ENCODE measurements at regions not wholly inside any gene's neighbourhood (a gene's known extent, or its start where the extent isn't known, plus 50 kb on each side); places are given as distances from the start of the nearest gene placed in this dataset.

- no peak for DNase-seq
Observed at GRCh38 chr17:71247441-71248015, 873.3 kb upstream of the SOX9 start.

- DNase-seq = no peak
Observed at GRCh38 chr17:71251276-71251675, 869.5 kb upstream of the SOX9 start.

GRCh38 chr17:71251951-71252350, 868.9 kb upstream of the SOX9 start:
- DNase-seq = no peak

GRCh38 chr17:71252436-71252835, 868.4 kb upstream of the SOX9 start:
- no peak for DNase-seq

- DNase-seq = no peak
Observed at GRCh38 chr17:71257096-71257495, 863.7 kb upstream of the SOX9 start.

- DNase-seq = no peak
Observed at GRCh38 chr17:71260366-71260940, 860.4 kb upstream of the SOX9 start.

- no peak for DNase-seq
Observed at GRCh38 chr17:71262586-71262985, 858.2 kb upstream of the SOX9 start.

- DNase-seq = no peak
Observed at GRCh38 chr17:71267668-71268067, 853.2 kb upstream of the SOX9 start.

GRCh38 chr17:71269201-71269600, 851.6 kb upstream of the SOX9 start:
- no peak for DNase-seq

GRCh38 chr17:71273441-71273840, 847.4 kb upstream of the SOX9 start:
- no peak for DNase-seq

- no peak for DNase-seq
Observed at GRCh38 chr17:71276079-71276478, 844.7 kb upstream of the SOX9 start.

- no peak for DNase-seq
Observed at GRCh38 chr17:71283486-71283885, 837.3 kb upstream of the SOX9 start.

GRCh38 chr17:71284032-71284755, 836.6 kb upstream of the SOX9 start:
- no peak for DNase-seq

GRCh38 chr17:71286625-71287024, 834.2 kb upstream of the SOX9 start:
- DNase-seq = no peak

GRCh38 chr17:71287071-71287823, 833.6 kb upstream of the SOX9 start:
- peak; percentile 8 for DNase-seq

GRCh38 chr17:71292006-71292405, 828.8 kb upstream of the SOX9 start:
- DNase-seq = no peak

- DNase-seq = no peak
Observed at GRCh38 chr17:71296005-71296404, 824.8 kb upstream of the SOX9 start.

- DNase-seq = no peak
Observed at GRCh38 chr17:71301063-71301462, 819.8 kb upstream of the SOX9 start.

GRCh38 chr17:71302721-71303549, 817.9 kb upstream of the SOX9 start:
- DNase-seq = no peak

- DNase-seq = no peak
Observed at GRCh38 chr17:71304498-71305158, 816.2 kb upstream of the SOX9 start.

GRCh38 chr17:71313866-71314265, 807.0 kb upstream of the SOX9 start:
- no peak for DNase-seq

- no peak for DNase-seq
Observed at GRCh38 chr17:71315568-71315967, 805.3 kb upstream of the SOX9 start.
